ACHN (cell line): ENCODE measurements at regions not wholly inside any gene's neighbourhood (a gene's known extent, or its start where the extent isn't known, plus 50 kb on each side); places are given as distances from the start of the nearest gene placed in this dataset.

Experiments
- DNase-seq: peaks from one replicate; pipeline ENCODE4 v3.0.0-alpha.2; 2015
- in situ Hi-C: cut with HindIII; loops from 2 replicates; pipeline ENCODE4 v1.10.0; 2017; ENCODE audit warnings: low sequenced_read_pairs, low pct_ligation_motif_present, low pct_unique_long_range_greater_than_20kb

DNA sequence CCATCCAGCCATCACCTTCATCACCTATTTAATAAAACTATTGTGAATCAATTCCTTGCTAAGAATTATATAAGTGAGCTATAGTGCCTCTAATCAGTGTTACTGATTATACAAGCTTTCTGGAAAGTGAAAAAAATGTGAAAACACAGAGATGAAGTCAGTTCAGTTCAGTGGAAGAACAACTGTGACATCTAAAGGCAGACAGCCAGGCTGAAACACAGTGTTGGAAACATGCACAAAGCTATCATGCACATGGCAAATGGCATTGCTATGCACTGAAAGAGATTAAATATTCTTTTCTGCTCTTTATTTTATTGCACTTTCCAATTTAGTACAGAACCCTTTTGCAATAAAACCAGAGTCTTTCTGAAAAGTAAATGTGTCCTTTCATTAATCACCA lies 294.0 kb downstream of the RBM26 start:
- in situ Hi-C loops: no loop called here

GRCh38 chr13:79108914-79109643 lies 297.0 kb downstream of the RBM26 start:
- DNase-seq: no peak
- in situ Hi-C loops: no loop called here

More for the DNA sequence above, 294.0 kb downstream of the RBM26 start:
- no peak for DNase-seq

- no peak for DNase-seq
- in situ Hi-C loops: no loop called here
Measured at GRCh38 chr13:79098596-79098995, 307.5 kb downstream of the RBM26 start.

DNA sequence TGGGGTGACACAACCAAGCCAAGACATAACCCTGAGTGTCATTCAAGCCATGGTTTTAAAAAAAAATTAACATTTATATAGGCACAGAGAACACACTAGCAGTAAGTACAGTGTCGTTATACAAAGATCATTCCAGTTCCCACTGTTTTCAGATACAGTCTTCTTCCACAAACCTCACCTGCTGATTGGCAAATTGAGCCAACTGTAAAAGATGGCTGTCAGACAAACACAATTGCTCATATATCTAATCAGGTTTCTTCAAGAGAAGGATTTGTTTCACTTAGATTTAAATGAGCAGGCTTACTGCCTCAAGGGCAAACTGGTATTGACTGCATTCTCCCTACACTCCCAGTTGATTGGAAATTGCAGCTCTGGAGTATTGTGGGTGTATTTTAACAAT lies 308.9 kb downstream of the RBM26 start:
- in situ Hi-C loops: no loop called here
- DNase-seq: no peak

DNA sequence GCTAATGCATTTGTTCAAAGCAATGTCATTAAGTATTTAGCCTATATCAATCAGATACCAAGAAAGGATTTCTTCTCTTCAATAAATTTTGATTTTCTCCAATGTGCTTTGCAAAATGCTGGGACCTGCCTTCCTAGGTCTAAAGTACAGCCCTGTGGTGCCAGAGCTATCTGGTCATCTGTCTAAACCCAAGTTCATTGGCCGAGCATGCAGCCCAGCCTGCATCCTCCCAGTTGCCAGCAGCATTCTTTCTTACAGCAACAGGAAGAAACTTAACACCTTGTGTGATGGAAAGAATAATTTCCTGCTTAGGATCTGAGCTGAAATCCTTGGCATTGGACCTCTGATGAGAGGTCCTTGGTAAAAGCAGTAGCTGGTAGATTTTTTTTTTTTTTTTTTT lies 310.0 kb downstream of the RBM26 start:
- in situ Hi-C loops: no loop called here
- no peak for DNase-seq

GRCh38 chr13:79090552-79091124 lies 315.4 kb downstream of the RBM26 start:
- DNase-seq: no peak
- in situ Hi-C loops: no loop called here

- in situ Hi-C loops: no loop called here
Measured at GRCh38 chr13:79084802-79085424, 321.1 kb downstream of the RBM26 start.

DNA sequence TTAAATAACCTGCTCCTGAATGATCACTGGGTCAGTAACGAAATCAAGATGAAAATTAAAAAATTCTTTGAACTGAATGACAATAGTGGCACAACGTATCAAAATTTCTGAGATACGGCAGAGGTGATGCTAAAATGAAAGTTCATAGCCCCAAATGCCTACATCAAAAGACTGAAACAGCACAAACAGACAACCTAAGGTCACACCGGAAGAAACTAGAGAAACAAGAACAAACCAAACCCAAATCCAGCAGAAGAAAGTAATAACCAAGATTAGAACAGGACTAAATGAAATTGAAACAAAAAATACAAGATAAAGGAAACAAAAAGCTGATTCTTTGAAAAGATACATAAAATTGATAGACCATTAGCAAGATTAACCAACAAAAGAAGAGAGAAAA lies 324.1 kb downstream of the RBM26 start:
- in situ Hi-C loops: no loop called here
- DNase-seq: no peak

More at GRCh38 chr13:79084802-79085424, 321.1 kb downstream of the RBM26 start:
- DNase-seq: no peak

GRCh38 chr13:79079351-79079839 lies 326.7 kb downstream of the RBM26 start:
- DNase-seq: no peak
- in situ Hi-C loops: no loop called here

- in situ Hi-C loops: no loop called here
- no peak for DNase-seq
Measured at GRCh38 chr13:79075703-79076102, 330.4 kb downstream of the RBM26 start.

DNA sequence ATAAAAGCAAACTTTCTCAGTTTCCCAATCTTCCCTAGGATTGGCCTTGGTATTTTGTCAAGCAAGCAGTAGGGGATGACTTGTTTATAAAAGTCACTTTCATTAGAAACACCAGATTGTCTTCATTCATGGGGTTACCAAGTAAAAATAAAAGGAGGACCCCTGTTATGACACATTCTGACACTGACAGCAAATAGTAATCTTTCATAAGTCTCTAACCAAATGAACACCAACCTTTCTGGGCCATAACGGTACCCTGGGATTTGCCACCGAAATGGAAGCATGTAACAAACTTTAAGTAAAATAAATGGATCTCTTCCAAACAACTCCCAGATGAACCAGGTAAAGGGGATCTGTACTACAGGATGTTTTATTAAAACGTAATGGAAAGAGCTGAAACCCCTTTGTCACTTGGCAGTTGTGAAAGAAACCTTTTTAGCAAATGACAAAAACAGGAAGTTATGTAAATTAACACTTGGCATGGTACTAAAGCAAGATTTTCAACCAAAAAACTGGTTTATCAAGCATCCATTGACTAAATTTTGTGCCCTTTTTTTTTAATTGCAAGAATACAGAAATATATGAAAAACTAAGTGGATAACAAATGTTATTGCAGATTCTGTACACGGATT lies 335.6 kb downstream of the RBM26 start:
- DNase-seq: no peak

GRCh38 chr13:79062291-79062690 lies 343.8 kb downstream of the RBM26 start:
- DNase-seq: no peak
- in situ Hi-C loops: no loop called here

More for the DNA sequence above, 335.6 kb downstream of the RBM26 start:
- in situ Hi-C loops: no loop called here

DNA sequence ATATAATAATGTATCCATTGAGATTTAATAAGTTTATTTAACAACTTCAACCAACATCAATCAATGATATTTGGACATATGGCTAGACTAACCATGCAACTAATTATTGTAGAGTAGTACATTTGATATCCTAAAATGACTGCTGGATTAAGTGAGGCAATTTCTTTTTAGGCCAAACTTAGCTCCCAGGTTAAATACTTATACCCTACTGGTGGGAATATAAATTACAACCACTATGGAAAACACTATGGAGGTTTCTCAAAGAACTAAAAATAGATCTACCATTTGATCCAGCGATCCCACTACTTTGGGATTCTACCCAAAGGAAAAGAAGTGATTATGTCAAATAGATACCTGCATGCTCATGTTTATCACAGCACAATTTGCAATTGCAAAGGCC lies 345.8 kb downstream of the RBM26 start:
- peak; percentile 1 for DNase-seq
- in situ Hi-C loops: no loop called here

DNA sequence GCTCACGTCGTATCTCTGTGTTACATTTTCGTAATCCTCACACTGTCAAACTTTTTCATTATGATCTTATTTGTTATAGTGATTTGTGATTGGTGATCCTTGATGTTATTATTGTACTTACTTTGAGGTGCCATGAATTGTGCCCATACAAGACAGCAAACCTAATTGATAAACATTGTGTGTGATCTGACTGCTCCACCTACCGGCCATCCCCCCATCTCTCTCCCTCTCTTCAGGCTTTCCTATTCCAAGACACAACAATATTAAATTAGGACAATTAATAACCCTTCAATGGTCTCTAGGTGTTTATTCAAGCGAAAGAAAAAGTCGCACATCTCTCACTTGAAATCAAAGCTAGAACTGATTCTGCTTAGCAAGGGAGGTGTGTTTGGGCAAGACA lies 349.3 kb downstream of the RBM26 start:
- in situ Hi-C loops: no loop called here
- DNase-seq: no peak

GRCh38 chr13:79051472-79051871 lies 354.6 kb downstream of the RBM26 start:
- no peak for DNase-seq
- in situ Hi-C loops: no loop called here

DNA sequence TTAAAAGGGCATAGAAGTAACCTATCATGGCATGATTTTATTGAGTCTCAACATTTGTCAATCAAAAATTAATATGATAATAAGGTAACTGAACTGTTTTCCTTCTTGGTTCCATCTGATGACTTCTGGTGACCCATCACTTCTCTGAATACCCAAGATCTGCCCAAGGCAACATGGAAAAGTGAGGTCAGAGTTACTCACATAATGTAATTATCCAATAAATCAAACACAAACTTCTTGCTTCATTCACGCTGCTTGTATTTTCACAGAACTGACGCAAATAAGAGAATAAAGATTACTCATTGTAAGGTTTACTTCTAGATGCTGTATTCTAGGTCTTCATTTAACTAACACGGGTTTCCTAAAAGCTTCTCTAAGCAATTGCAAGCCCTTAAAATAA lies 361.6 kb downstream of the RBM26 start:
- DNase-seq: no peak
- in situ Hi-C loops: no loop called here

- in situ Hi-C loops: no loop called here
- DNase-seq: no peak
Measured at GRCh38 chr13:79043208-79043607, 362.8 kb downstream of the RBM26 start.

- no peak for DNase-seq
- in situ Hi-C loops: no loop called here
Measured at GRCh38 chr13:79037197-79037596, 368.9 kb downstream of the RBM26 start.

GRCh38 chr13:79034341-79034740 lies 371.7 kb downstream of the RBM26 start:
- DNase-seq: no peak

More at GRCh38 chr13:79034341-79034740, 371.7 kb downstream of the RBM26 start:
- in situ Hi-C loops: no loop called here
